IMR-90 (cell line): ENCODE measurements at regions not wholly inside any gene's neighbourhood (a gene's known extent, or its start where the extent isn't known, plus 50 kb on each side); places are given as distances from the start of the nearest gene placed in this dataset.

Experiments
- POLR2A ChIP-seq: IDR thresholded peaks from 2 replicates; pipeline ENCODE4 v1.6.1; 2012; ENCODE audit warnings: mild to moderate bottlenecking, low read depth, low read length
- TF ChIP-seq, protein P1 (sequence below): conservative IDR thresholded peaks from 2 replicates; pipeline ENCODE4 v1.5.1; 2012; ENCODE audit warnings: mild to moderate bottlenecking, low read depth, low read length, improper control_type of control experiment
- TF ChIP-seq, protein P2 (sequence below): fragments of 150-350 bp; IDR thresholded peaks from 2 replicates; pipeline ENCODE4 v1.6.1; 2017; ENCODE audit warnings: mild to moderate bottlenecking, antibody characterized with exemption, low read length, low read depth

GRCh38 chr14:105635560-105635959 is 109.2 kb downstream of the TMEM121 start:
- TF ChIP-seq, protein P1, sequence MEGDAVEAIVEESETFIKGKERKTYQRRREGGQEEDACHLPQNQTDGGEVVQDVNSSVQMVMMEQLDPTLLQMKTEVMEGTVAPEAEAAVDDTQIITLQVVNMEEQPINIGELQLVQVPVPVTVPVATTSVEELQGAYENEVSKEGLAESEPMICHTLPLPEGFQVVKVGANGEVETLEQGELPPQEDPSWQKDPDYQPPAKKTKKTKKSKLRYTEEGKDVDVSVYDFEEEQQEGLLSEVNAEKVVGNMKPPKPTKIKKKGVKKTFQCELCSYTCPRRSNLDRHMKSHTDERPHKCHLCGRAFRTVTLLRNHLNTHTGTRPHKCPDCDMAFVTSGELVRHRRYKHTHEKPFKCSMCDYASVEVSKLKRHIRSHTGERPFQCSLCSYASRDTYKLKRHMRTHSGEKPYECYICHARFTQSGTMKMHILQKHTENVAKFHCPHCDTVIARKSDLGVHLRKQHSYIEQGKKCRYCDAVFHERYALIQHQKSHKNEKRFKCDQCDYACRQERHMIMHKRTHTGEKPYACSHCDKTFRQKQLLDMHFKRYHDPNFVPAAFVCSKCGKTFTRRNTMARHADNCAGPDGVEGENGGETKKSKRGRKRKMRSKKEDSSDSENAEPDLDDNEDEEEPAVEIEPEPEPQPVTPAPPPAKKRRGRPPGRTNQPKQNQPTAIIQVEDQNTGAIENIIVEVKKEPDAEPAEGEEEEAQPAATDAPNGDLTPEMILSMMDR: no peak
- TF ChIP-seq, protein P2, sequence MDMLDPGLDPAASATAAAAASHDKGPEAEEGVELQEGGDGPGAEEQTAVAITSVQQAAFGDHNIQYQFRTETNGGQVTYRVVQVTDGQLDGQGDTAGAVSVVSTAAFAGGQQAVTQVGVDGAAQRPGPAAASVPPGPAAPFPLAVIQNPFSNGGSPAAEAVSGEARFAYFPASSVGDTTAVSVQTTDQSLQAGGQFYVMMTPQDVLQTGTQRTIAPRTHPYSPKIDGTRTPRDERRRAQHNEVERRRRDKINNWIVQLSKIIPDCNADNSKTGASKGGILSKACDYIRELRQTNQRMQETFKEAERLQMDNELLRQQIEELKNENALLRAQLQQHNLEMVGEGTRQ: no peak
- TF ChIP-seq POLR2A: no peak
